Prostate gland (tissue), 2 donors: ENCODE measurements at regions not wholly inside any gene's neighbourhood (a gene's known extent, or its start where the extent isn't known, plus 50 kb on each side); places are given as distances from the start of the nearest gene placed in this dataset.

Source experiments
- CTCF ChIP-seq, 4 experiments: fragments of 200-600 bp in 2 of 4; fragments of 450-650 bp in 2 of 4; sonication (generic) in 2 of 4; IDR thresholded peaks; 1 replicate in 3 of 4; 2 replicates in 1 of 4; pipeline ENCODE4 v1.5.1; 2016 to 2019; ENCODE audit warnings: antibody characterized with exemption in 4 of 4, mild to moderate bottlenecking in 2 of 4, moderate library complexity in 2 of 4
- POLR2A ChIP-seq: fragments of 450-650 bp; IDR thresholded peaks from one replicate; pipeline ENCODE4 v1.6.1; 2016; ENCODE audit warnings: antibody characterized with exemption, mild to moderate bottlenecking

GRCh38 chr16:74099530-74099929, 197.1 kb upstream of the PSMD7 start:
- TF ChIP-seq CTCF (IDR thresholded peaks at IDR 0.05), result no peak
- no peak for TF ChIP-seq POLR2A
